Ishikawa (cell line): ENCODE measurements at regions not wholly inside any gene's neighbourhood (a gene's known extent, or its start where the extent isn't known, plus 50 kb on each side); places are given as distances from the start of the nearest gene placed in this dataset.

ENCODE experiments used
- CREB1 ChIP-seq: IDR thresholded peaks from 2 replicates; pipeline ENCODE4 v1.6.1; 2012; ENCODE audit warnings: low read depth
- EP300 ChIP-seq: IDR thresholded peaks from 2 replicates; pipeline ENCODE4 v1.6.1; 2012; ENCODE audit warnings: borderline replicate concordance
- MAX ChIP-seq: IDR thresholded peaks from 2 replicates; pipeline ENCODE4 v1.6.1; 2012
- RAD21 ChIP-seq: IDR thresholded peaks from 2 replicates; pipeline ENCODE4 v1.6.1; 2012; ENCODE audit warnings: low read depth
- TAF1 ChIP-seq: IDR thresholded peaks from 2 replicates; pipeline ENCODE4 v1.6.1; 2012; ENCODE audit warnings: low read depth, mild to moderate bottlenecking
- TCF12 ChIP-seq: IDR thresholded peaks from 2 replicates; pipeline ENCODE4 v1.6.1; 2012; ENCODE audit warnings: low read depth
- TF ChIP-seq, protein P1 (sequence below): IDR thresholded peaks from 2 replicates; pipeline ENCODE4 v1.6.1; 2012

GRCh38 chr14:84482256-84483071 lies 1047.5 kb upstream of the FLRT2 start:
- no peak for TF ChIP-seq TAF1
- no peak for TF ChIP-seq EP300
- TF ChIP-seq, protein P1, sequence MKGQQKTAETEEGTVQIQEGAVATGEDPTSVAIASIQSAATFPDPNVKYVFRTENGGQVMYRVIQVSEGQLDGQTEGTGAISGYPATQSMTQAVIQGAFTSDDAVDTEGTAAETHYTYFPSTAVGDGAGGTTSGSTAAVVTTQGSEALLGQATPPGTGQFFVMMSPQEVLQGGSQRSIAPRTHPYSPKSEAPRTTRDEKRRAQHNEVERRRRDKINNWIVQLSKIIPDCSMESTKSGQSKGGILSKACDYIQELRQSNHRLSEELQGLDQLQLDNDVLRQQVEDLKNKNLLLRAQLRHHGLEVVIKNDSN = no peak
- TF ChIP-seq RAD21 = no peak
- TF ChIP-seq MAX = no peak
- no peak for TF ChIP-seq TCF12
- TF ChIP-seq CREB1 = no peak
